Posterior vena cava (tissue), 2 donors: ENCODE measurements at regions not wholly inside any gene's neighbourhood (a gene's known extent, or its start where the extent isn't known, plus 50 kb on each side); places are given as distances from the start of the nearest gene placed in this dataset.

Source experiments
- DNase-seq: peaks from one replicate; pipeline ENCODE4 v3.0.0-alpha.2; 2020; ENCODE audit warnings: low spot score
- intact Hi-C, 2 donors: fragments of 100-400 bp; cut with DNase I; formaldehyde crosslinking; loops; one replicate each; pipeline versions ENCODE4 v1.14.1 to v1.14.2; 2022 to 2023
- donor health status: DM: yes; HTN: yes; CAD: no.
- donor health status: DM: yes; HTN: yes; CAD: no.

DNA sequence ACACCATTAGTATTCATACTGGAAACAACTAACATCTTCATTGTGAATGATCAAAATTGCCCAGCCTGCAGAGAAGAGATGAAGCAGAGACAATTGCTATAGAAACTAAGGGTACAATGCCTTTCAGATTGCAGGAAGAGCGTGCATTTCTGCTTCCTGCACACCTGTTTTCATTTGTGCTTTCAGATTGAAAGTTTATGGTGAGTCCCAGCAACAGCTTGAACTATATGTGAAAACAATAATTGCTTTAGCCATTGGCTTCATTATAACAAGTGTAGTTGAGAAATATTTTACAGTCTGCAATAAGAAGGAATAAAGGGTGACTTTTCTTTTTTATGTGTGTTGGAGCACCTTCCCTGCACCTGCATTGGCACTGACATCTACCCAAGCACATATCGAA lies 136.3 kb downstream of the CD8B2 start:
- intact Hi-C loops: no loop called here
- DNase-seq: no peak

DNA sequence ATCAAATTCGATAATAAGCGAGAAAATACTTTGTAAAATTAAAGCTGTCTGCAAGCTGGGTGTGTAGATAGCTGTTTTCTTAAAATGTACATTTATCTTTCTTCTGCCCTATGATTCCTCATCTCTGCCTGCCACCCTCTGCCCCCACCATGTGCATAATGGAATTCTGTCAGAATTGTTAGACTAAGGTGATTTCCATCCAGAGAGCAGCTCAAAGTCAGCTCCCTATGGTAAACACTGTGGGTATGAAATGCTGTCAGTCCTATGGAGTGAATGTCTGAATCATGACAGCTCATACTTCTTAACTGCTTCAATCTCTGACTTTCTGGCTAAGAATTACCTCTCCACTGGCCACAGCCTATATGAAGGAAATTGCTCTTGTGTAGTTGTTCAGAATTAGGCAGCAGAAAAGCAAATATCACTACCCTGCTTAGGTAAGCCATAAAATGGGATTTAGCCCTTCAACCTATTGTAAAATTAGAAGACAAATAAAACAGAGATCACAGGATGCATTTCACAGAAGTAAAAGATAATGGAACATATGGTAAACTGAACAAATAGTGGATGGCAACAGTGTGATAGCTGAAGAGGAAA lies 137.7 kb downstream of the CD8B2 start:
- intact Hi-C loops: no loop called here
- DNase-seq: no peak

DNA sequence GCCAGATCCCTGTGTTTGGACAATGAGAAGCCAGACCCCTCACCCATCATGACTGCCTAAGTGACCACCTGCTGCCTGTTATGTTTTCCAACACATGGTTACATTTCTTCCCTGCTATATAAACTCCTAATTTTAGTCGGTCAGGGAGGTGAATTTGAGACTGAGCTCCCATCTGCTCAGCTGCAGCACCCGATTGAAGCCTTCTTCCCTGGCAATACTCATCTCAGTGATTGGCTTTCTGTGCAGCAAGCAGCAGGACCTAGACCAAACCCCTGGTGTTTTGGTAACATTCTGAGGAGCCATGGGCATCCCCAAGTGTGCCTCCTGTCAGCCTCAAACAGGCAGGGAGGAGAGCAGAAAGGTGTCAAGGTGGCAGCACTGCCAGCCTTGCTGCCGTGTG lies 141.2 kb downstream of the CD8B2 start:
- intact Hi-C loops: no loop called here

DNA sequence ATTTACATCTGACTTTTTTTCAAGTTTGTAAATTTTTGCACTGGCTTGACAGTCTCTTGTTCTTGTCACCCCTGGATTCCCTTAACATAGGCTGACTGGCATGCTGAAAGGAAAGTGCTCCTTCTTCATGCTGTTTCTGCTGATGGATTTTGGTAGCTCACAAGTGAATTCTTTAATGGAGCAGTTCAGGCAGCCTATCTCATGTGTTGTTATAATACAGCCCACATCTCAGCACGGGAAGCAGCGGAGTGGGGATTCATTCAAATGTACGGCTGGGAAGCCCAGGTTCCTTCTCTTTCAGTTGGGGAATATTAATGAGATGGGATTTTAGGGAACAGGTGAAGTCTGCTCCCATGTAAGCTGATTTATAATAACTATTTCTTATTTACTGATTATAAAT lies 142.8 kb downstream of the CD8B2 start:
- intact Hi-C loops: no loop called here
- no peak for DNase-seq

More for the DNA sequence above, 141.2 kb downstream of the CD8B2 start:
- no peak for DNase-seq

DNA sequence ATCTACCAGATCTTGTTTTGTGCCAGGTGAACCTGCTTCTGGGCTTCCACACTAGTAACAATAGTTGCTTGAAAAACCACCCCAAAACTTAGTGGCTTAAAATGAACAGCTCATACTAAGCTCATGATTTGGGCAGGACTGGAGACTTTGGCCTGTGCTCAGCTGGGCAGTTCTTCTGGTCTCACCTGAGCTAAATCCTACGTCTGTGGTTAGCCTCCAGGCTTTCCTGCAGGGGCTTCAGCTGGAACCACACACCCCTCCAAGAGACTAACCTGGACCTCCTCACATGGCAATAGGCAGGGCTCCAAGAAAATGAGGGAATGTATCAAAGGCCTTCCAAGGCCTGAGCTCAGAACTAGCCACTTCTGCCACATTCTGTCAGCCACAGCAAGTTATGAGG lies 144.1 kb downstream of the CD8B2 start:
- no peak for DNase-seq
- intact Hi-C loops: no loop called here

DNA sequence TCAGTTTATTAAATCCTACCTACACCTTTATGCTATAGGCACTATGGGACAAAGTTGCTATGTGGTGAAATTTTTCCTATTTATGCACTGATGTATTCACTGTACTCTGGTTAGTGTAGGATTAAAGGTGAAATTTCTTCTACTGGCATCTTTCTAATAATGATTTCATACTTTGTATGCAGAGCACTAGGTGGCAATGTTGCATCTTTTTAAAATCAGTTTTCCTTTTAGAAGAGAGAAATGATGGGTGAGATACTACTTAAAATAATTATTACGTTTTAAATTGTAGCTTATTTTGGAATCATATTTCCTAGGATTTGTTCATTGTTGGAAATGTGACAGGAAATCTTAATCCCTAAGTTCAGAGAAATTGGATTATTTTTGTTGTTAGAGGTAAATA lies 150.9 kb downstream of the CD8B2 start:
- no peak for DNase-seq
- intact Hi-C loops: loop anchor here in 1 of 2 donors (5.0 kb wide), 1 partner anchor 374 kb away; no protein-coding TSS in a partner anchor

DNA sequence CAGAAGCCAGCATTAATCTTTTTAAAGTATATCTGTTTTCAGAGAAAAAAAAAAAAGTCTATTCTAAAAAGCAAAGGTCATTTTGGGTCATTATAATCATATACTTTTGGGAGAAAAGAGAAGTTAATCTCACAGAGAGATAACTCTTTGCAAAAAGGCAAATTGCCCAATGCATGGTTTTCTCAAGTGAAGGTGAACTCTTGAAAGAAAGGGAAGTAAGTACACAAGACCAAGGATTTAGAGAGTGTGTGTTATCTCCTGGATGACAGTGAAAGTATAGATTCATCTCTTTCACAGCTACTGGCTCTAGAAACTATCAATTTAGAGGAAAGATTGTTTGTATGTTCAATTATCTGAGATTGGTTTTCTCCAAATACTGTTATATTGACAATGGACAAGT lies 151.4 kb downstream of the CD8B2 start:
- intact Hi-C loops: loop anchor here in 1 of 2 donors (5.0 kb wide), 1 partner anchor 374 kb away; no protein-coding TSS in a partner anchor
- DNase-seq: no peak

DNA sequence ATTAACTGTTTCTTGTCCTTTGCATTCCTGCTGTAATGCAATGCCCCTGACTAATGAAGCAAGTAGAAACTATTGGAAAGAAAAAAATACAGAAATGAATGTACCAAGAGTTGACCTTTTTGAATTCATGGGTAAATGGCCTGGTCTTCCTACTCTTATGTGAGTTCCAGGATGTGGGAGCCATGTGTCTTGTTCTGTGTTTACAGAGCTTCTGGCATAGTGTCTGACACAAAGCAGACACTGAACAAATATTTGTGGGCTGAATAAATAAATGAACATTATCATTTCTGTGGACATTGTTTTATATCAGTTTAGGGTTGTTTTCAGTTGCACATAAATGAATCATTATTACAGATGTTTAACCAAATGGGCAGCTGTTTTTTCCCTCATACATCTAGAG lies 155.5 kb downstream of the CD8B2 start:
- intact Hi-C loops: no loop called here
- DNase-seq: no peak

DNA sequence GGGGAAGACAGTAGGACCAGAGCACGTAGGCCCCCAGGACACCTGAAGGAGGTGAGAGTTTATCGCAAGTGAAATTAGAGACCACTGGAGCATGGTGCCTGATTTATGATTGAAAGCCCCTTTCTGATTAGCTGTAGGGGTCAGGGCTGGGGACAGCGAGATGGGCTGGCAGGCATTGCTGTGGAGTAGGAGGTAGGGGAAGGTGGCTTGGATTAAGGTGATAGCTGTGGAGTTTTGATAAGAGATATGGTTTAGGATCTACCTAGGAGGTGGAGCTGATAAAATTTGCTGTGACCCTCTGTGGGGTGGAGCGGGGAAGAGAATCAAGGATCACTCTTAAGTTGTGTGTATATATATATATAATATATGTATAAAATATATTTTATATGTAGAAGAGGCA lies 157.5 kb downstream of the CD8B2 start:
- intact Hi-C loops: no loop called here
- DNase-seq: no peak

DNA sequence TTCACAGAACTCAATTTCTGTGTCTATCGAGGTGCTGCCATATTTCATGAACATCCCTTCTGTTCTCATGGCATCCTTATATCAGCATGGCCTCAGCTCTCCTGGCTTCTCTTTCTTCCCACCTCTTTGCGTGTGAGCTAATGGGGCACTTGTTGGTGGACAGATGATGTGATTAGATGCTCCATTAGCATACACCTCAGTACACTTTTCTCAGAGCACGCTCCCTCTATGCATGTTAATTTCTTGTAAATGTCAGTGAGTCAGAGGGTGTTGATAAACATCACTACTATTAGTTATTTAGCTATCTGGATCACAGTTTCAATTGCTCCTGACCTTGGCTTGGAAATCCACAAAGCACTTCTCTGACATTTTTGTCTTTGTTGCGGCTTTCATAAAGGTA lies 159.4 kb downstream of the CD8B2 start:
- intact Hi-C loops: no loop called here
- DNase-seq: no peak

DNA sequence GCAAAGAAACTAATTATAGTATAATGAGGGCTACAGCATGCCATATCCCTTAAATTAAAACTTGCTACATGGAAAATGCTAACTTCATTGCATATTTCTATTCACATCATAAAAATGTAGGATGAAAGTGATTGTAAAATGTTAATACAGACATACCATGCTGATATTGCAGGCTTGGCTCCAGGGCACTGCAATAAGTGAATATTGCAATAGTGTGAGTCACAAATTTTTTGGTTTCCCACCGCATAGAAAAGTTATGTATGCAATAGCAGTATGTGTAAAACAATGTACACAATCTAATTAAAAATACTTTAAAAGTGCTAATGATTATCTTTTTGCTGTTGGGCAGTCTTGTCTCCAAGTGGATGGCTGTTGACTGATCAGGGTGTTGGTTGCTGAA lies 162.1 kb downstream of the CD8B2 start:
- no peak for DNase-seq
- intact Hi-C loops: no loop called here

DNA sequence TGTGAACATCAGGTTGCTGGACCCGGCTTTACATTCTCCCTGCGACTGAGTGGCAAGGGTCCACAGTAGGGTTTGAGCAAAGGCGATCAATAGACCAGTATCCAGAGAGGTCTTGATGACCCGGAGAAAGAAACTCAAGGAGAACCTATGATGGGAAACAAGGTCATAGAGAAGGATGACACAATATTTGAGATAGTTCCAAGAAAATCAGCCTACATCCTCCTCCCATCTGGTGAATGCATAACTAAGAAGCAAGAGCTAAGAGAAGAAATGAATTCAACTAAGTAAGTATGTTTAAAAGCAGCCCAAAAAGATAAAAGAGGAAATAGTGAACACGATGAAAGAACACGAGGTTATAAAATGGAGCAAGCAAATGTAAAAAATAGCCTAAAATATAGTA lies 166.3 kb downstream of the CD8B2 start:
- intact Hi-C loops: no loop called here
- DNase-seq: no peak

DNA sequence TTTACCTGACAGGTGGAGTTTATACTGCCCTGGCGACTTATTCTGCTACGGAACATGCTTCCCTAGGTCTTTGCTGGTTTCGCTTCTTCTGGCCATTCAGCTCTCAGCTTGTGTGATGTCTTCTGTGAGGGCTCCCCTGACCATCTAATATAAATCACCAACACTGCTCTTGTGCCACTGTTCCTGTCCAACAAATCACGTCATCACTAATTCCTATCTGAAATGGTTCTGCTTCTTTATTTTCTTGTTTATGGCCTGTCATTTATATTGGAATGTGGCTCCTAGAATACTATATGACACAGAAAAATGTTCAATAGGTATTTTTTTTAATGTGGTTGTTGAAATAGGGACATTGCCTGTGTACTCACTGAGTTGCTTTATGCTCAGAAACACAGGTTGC lies 171.5 kb downstream of the CD8B2 start:
- DNase-seq: no peak
- intact Hi-C loops: no loop called here

DNA sequence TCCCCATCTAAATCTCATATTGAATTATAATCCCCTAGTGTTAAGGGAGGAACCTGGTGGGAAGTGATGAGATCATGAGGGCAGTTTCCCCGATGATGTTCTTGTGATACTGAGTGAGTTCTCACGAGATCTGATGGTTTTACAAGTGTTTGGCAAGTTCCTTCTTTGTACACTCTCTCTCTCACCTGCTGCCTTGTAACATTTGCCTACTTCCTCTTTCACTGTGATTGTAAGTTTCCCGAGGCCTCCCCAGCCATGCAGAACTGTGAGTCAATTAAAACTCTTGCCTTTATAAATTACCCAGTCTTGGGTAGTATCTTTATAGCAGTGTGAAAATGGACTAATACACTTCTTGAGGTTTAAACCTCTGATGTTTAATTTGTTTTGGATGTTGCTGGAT lies 177.5 kb downstream of the CD8B2 start:
- intact Hi-C loops: no loop called here
- no peak for DNase-seq

DNA sequence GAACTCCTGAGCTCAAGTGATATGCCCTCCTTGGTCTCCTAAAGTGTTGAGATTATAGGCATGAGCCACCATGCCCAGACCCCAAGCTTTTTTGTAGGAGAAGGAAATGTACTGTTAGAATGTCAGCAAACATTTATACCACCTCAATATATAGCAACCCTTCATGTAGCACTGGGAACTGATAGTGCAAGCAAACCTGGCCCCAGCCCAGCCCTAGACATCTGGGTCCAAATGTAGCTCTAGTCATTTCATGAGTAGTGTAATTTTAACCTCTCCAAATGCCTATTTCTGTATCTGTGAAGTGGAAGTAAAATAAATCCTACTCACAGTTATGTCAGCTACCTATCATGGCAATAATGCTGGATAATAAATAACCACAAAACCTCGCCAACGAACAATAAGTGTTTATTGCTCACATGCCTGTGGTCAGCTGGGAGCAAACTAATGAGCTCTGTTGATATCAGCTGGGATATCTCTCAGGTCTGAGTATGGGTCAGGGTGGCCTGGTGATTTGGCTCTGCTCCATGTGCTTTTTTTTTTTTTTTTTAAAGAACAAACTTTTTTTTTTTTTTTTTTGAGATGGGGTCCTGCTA lies 180.4 kb downstream of the CD8B2 start:
- intact Hi-C loops: no loop called here
- no peak for DNase-seq

DNA sequence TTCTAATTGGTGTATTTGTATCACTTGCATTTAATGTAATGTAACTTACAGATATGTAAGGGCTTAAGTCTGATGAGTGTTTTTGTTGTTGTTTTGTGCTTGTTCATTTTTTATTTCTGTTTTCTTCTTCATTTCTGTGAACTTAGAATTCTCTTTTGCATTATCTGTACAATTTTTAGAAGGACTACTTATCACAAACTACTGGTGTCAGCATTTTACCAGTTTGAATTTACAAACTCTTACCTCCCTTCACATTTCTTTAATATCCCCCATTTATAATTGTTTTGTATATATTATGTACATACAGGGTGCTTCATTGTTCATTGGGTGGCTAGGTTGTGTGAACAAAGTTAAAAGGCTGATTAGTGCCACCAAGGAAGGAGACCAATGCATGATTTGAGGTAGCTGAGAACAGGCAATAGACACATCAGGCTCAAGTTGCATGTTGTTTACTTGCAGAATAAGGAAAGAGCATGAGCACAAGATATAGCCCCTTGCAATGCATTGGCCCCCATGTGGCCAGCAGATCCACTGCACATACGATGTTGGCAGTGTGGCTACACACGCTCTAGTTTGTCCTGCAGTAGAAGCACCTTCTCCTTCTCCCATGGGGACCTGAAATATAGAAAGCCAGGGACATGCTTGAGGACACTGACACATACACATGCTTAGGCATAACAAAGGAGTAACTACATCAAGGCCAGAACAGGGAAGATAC lies 198.2 kb downstream of the CD8B2 start:
- no peak for DNase-seq
- intact Hi-C loops: no loop called here

DNA sequence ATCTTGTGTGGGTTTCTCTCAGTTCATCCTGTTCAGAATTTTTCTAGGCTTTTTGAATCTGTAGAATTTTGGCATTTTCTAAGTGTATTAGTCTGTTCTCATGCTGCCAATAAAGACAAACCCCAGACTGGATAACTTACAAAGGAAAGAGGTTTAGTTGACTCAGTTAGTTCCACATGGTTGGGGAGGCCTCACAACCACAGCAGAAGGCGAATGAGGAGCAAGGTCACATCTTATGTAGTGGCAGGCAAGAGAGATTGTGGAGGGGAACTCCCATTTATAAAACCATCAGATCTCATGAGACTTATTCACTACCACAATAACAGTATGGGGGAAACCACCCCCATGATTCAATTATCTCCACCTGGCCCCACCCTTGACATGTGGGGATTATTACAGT lies 199.2 kb downstream of the ST6GAL2 start:
- DNase-seq: no peak
- intact Hi-C loops: no loop called here

DNA sequence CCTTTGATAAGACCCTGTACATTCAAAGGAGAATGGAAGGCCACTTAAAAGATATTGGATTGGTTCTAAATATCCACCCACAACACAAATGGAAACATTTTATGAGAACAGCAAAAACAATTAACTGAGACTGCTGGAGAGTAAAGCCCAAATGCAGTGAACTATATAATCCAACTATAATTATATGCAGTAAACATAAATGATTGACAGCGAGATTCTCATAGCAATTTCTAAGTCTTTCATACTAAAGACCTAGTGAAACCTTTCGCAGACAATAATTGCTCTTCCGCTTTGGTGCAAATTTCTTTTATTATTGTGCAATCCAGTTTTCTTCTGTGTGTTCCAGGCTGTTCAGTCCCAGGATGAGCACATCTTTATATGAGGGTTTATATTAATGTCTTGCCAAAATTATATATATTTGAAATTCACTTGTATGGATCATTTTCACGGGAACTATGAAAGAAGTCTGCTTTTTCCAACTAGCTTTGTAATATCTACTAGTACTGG lies 190.9 kb downstream of the ST6GAL2 start:
- intact Hi-C loops: no loop called here
- no peak for DNase-seq

DNA sequence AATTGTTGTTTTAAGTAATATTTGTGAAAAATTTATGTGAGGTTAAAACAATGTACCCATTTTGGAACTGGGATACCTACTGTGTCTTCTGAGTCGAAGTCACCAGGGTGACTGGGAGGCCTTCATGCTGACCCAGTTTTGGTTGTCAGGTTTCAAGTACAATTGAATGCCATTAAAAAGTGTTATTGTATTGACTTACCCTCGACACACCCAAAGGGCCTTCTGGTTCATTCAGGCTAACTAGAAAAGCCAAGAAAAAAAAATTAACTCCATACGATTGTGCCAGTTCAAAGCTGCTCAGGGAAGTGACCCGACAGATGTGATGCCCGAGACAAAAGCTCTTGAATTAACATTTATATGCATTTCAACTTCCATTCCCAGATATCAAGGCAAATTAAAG lies 190.0 kb downstream of the ST6GAL2 start:
- intact Hi-C loops: no loop called here
- DNase-seq: no peak

DNA sequence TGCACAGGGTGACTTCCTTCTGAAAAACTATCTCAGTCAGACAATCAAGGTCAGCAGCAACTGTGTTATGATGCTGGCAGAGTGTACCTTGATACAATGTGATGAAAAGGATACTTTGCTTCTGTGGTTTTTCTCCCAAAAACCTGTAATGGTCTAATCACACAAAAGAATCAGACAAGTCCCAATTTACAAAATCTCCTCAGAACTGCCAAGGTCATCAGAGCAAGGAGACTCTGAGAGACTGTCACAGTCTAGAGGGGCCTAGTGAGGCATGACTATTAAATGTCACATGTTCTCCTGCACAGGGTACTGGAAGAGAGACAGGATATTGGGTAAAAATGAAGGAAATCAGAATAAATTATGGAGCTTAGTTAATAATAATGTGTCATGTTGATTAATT lies 185.4 kb downstream of the ST6GAL2 start:
- no peak for DNase-seq
- intact Hi-C loops: no loop called here
